ENCODE measurements at regions not wholly inside any gene's neighbourhood (a gene's known extent, or its start where the extent isn't known, plus 50 kb on each side); places are given as distances from the start of the nearest gene placed in this dataset.
A peak's percentile ranks its signal among the peaks of the same experiment; 100 is the strongest.

DNA sequence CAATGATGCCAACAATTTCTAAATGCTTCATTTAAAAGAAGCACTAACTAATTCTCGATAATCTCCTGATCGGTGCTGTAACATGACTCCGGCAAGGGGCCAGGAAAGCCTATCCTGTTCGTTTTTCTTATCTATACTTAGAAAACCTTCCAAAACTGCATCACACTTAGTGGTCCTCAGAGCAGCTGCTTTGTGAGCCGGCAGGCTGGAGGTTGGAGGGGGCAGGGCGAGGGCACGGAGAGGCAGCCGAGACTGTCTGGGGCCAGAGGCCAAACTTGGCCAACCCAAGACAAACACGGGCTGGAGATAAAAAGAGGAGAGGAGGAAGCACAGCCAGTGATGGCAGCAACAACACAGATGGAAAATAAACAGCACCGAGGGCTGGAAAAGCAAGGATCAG is 455.7 kb downstream of the BCOR start:
- no peak for DNase-seq (ENCODE audit: low spot score)
- TF ChIP-seq, protein P1, sequence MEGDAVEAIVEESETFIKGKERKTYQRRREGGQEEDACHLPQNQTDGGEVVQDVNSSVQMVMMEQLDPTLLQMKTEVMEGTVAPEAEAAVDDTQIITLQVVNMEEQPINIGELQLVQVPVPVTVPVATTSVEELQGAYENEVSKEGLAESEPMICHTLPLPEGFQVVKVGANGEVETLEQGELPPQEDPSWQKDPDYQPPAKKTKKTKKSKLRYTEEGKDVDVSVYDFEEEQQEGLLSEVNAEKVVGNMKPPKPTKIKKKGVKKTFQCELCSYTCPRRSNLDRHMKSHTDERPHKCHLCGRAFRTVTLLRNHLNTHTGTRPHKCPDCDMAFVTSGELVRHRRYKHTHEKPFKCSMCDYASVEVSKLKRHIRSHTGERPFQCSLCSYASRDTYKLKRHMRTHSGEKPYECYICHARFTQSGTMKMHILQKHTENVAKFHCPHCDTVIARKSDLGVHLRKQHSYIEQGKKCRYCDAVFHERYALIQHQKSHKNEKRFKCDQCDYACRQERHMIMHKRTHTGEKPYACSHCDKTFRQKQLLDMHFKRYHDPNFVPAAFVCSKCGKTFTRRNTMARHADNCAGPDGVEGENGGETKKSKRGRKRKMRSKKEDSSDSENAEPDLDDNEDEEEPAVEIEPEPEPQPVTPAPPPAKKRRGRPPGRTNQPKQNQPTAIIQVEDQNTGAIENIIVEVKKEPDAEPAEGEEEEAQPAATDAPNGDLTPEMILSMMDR (IDR thresholded peaks at IDR 0.05; ENCODE audit: extremely low read depth, missing control alignments) = no peak

DNA sequence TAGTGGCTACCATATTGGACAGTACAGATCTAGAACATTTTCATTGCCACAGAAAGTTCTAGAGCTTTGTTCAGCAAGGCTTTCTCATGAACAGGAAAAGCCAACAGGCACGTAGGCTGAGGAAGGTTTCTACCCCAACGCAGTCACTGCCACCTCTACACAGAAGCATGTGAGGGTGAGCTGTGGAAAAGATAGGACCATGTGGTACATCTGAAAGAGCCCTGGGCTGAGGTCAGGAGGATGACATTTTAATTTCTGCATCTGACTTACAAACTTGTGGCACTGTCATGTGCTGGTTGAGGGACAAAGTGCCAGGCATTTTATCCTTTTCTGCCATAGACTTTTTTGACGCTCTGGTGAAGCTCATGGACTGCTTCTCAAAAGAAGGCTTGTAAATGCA is 454.2 kb downstream of the BCOR start:
- TF ChIP-seq, protein P1 (IDR thresholded peaks at IDR 0.05; ENCODE audit: extremely low read depth, missing control alignments) = no peak
- DNase-seq (ENCODE audit: low spot score) = no peak

DNA sequence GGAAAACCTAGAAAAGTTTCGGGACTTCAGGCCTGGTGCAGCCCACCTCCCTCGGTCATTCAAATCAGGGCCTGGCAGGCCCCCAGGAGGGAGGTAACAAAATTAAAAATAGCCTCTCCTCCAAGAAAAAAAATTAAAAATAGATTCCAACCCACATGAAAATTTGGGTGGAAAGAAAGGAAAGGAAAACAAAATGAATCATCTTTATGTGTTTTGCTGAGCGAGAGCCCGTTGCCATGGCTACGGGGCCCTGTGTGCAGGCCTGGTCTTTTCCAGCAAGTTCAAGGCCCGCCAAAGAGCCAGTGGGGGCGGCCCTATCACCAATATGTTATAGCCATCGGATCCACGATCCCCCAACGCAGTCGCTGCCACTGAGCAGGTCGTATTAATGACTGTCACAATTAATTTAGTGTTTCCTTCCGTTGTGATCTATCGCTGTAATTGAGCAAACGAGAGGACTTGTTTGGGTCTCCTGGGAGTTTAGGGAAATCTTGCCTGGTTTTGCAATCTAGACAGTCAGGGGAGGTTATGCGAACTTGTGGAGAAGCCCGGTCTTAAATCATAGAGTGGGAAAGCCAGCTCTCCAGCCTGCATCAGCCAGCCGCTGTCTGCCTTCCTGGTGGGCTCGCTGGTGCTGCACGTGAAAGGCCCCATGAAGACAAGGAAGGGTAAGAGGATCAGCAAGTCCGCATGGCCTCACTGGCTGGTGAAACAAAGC is 452.4 kb downstream of the BCOR start:
- TF ChIP-seq, protein P1 (IDR thresholded peaks at IDR 0.05; ENCODE audit: extremely low read depth, missing control alignments) = no peak

DNA sequence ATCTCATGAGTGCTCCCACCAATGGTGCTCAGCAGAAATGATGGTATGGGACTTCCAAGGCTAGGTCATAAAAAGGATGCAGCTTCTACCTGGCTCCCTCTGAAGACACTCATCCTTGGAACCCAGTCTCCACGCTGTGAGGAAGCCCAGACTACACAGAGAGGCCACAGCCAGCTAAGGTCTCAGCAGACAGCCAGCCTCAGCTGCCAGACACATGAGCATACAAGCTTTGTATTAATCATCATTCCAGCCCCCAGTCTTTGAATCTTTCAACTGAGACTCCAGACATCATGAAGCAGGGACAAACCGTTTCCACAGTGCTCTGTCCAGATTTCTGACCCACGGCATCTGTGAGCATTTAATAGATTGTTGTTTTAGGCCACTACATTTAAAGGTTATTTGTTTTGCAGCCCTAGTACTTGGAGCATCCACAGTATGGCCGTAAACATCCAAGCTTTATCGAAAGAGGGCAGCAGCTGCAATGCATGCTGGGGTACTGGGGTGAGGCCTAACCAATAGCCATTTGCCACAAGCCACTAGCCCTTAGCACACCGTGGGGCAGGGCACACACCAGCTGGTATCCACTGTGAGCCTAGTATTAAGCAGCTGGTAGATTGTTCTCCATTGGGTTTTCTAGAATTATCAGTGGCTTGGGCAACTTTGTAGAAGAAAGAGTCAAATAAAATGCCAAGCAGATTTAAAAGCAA is 449.1 kb downstream of the BCOR start:
- TF ChIP-seq, protein P1 (IDR thresholded peaks at IDR 0.05; ENCODE audit: extremely low read depth, missing control alignments) = no peak
- no peak for DNase-seq (ENCODE audit: low spot score)

More for the DNA sequence above, 452.4 kb downstream of the BCOR start:
- no peak for DNase-seq (ENCODE audit: low spot score)

DNA sequence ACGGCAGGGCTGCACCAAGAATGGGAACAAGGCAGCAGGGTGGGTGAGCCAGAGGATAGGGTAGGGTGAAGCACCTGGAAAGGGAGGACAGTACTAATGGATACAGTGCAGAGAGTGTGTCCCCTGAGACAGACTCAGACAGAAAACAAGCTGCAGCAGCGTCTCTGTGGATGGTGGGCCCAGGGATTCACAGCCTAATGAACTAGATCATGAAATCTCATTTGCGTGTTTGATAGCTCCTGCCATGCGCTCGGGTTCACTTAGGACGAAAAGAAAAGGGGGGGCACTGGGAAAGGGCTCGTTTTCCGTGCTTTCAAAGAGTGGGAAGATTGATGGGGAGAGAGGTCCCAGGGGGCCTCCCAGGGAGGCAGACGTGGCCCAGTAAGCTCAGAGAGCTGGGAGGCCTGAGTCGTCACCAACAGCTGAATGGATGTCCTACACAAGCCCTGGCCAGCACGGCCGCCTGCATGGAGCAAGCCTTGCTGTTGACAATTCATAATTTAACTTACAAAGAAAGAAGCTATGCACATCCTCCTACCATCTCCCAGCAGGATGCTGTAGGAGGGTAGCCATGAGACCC is 446.9 kb downstream of the BCOR start:
- no peak for DNase-seq (ENCODE audit: low spot score)
- TF ChIP-seq, protein P1 (IDR thresholded peaks at IDR 0.05; ENCODE audit: extremely low read depth, missing control alignments) = no peak

DNA sequence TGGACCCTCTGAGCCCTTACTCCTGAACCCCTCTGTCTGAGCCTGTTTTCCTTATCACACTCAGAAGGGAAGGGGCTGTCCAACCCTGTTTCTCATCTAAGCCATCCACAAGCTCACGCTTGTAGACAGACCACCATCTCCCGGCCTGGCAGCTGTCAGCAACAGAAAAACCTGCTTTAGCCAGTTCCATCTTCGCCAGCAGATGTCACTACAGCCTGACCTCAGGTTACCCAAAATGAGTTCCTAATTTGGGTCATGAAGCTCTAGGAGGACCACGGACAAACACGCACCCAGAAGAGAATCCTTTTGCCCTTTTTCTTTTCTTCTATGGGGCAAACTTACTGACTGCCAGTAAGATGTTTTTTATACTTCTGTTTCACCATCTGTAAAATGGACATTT is 445.4 kb downstream of the BCOR start:
- peak; percentile 22 for DNase-seq (ENCODE audit: low spot score)
- TF ChIP-seq, protein P1 (IDR thresholded peaks at IDR 0.05; ENCODE audit: extremely low read depth, missing control alignments) = no peak

DNA sequence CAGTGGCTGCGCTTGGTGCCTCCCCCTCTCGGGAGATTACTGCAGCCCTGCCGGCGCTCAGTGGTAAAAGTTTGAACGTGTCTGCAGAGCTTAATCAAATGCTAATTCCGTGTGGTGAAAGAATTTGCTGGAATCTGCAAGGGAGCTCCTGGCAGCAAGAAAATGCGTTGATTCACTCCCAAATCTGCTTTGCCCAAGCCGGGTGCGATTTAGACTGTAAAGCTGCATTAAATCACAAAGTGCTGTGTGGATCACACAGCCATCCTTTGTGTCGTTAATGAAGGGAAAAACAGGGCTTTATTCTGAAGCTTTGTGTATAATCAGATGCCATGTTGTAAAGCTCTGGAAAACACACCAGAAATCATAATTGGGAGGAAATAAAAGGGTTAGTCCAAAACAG is 444.1 kb downstream of the BCOR start:
- no peak for DNase-seq (ENCODE audit: low spot score)
- TF ChIP-seq, protein P1 (IDR thresholded peaks at IDR 0.05; ENCODE audit: extremely low read depth, missing control alignments) = no peak
